ENCODE measurements at regions not wholly inside any gene's neighbourhood (a gene's known extent, or its start where the extent isn't known, plus 50 kb on each side); places are given as distances from the start of the nearest gene placed in this dataset.

- Mint-ChIP-seq H3K27me3 (no peaks in the 10 kb centered on the region), H3K27ac (no peak overlapping the region), H3K4me3 (ENCODE audit: low read depth) (no peak overlapping the region), H3K36me3 (ENCODE audit: insufficient read depth) (no peaks in the 10 kb centered on the region), H3K9me3 (ENCODE audit: low read depth) (peaks cover 14% of the 10 kb centered on the region), H3K4me1 (ENCODE audit: low read depth) (no peaks in the 10 kb centered on the region)
- TF ChIP-seq CTCF (IDR thresholded peaks at IDR 0.05; ENCODE audit: unreplicated experiment): peak; percentile 73
- no peak for DNase-seq (ENCODE audit: low spot score, unreplicated experiment)
Measured at GRCh38 chr14:39988939-39989338, 556.7 kb upstream of the FBXO33 start.

GRCh38 chr14:39984323-39984722, 552.1 kb upstream of the FBXO33 start:
- Mint-ChIP-seq H3K4me3 (ENCODE audit: low read depth) (no peak overlapping the region), H3K27me3 (no peaks in the 10 kb centered on the region)
- no peak for DNase-seq (ENCODE audit: low spot score, unreplicated experiment)

GRCh38 chr14:39977198-39977597, 545.0 kb upstream of the FBXO33 start:
- TF ChIP-seq CTCF (IDR thresholded peaks at IDR 0.05; ENCODE audit: unreplicated experiment): no peak

More at GRCh38 chr14:39984323-39984722, 552.1 kb upstream of the FBXO33 start:
- no peak for TF ChIP-seq CTCF (IDR thresholded peaks at IDR 0.05; ENCODE audit: unreplicated experiment)
- H3K9me3 Mint-ChIP-seq (ENCODE audit: low read depth): no peaks in the 10 kb centered on the region
- H3K36me3 Mint-ChIP-seq (ENCODE audit: insufficient read depth): no peaks in the 10 kb centered on the region
- H3K4me1 Mint-ChIP-seq (ENCODE audit: low read depth): no peaks in the 10 kb centered on the region
- H3K27ac Mint-ChIP-seq: no peak overlapping the region

GRCh38 chr14:39974036-39974435, 541.8 kb upstream of the FBXO33 start:
- H3K27me3 Mint-ChIP-seq: no peaks in the 10 kb centered on the region
- H3K4me3 Mint-ChIP-seq (ENCODE audit: low read depth): no peak overlapping the region
- H3K9me3 Mint-ChIP-seq (ENCODE audit: low read depth): no peaks in the 10 kb centered on the region
- no peaks in the 10 kb centered on the region for H3K36me3 Mint-ChIP-seq (ENCODE audit: insufficient read depth)
- no peak overlapping the region for H3K27ac Mint-ChIP-seq
- no peak for TF ChIP-seq CTCF (IDR thresholded peaks at IDR 0.05; ENCODE audit: unreplicated experiment)
- no peak for DNase-seq (ENCODE audit: low spot score, unreplicated experiment)
- no peaks in the 10 kb centered on the region for H3K4me1 Mint-ChIP-seq (ENCODE audit: low read depth)

More at GRCh38 chr14:39977198-39977597, 545.0 kb upstream of the FBXO33 start:
- Mint-ChIP-seq H3K4me3 (ENCODE audit: low read depth) (no peak overlapping the region), H3K36me3 (ENCODE audit: insufficient read depth) (no peaks in the 10 kb centered on the region), H3K27me3 (no peaks in the 10 kb centered on the region), H3K27ac (no peak overlapping the region), H3K4me1 (ENCODE audit: low read depth) (no peaks in the 10 kb centered on the region), H3K9me3 (ENCODE audit: low read depth) (no peaks in the 10 kb centered on the region)
- DNase-seq (ENCODE audit: low spot score, unreplicated experiment): no peak

- H3K4me3 Mint-ChIP-seq (ENCODE audit: low read depth): no peak overlapping the region
- H3K27ac Mint-ChIP-seq: peak overlapping the region; percentile 33
- no peak for TF ChIP-seq CTCF (IDR thresholded peaks at IDR 0.05; ENCODE audit: unreplicated experiment)
- no peak for DNase-seq (ENCODE audit: low spot score, unreplicated experiment)
- H3K9me3 Mint-ChIP-seq (ENCODE audit: low read depth): no peaks in the 10 kb centered on the region
- no peaks in the 10 kb centered on the region for H3K27me3 Mint-ChIP-seq
- H3K36me3 Mint-ChIP-seq (ENCODE audit: insufficient read depth): no peaks in the 10 kb centered on the region
- no peaks in the 10 kb centered on the region for H3K4me1 Mint-ChIP-seq (ENCODE audit: low read depth)
Measured at GRCh38 chr14:39972704-39973103, 540.5 kb upstream of the FBXO33 start.

All from progenitor cell of endocrine pancreas (in vitro differentiated cells).